Left lung (tissue), 4 donors: ENCODE measurements at regions not wholly inside any gene's neighbourhood (a gene's known extent, or its start where the extent isn't known, plus 50 kb on each side); places are given as distances from the start of the nearest gene placed in this dataset.
A peak's percentile ranks its signal among the peaks of the same experiment; 100 is the strongest.

ENCODE experiments used
- ATAC-seq: fragments of 200-7000 bp; cut with Tn5 transposase; one replicate; pipeline ENCODE4 v1.9.1; 2020; ENCODE audit warnings: moderate library complexity
- DNase-seq, 4 donors: peaks; one replicate each; pipeline ENCODE4 v3.0.0-alpha.2; 2013 to 2020
- H3K27ac ChIP-seq, 2 donors: fragments of 200-600 bp; sonication (generic) in 1 of 2; one replicate each; pipeline versions ENCODE4 v1.5.0 to v1.8.0; 2020 to 2021
- H3K27me3 ChIP-seq, 2 donors: fragments of 200-600 bp; sonication (generic) in 1 of 2; one replicate each; pipeline versions ENCODE4 v1.5.0 to v1.8.0; 2020 to 2021
- H3K36me3 ChIP-seq, 2 donors: fragments of 200-600 bp; sonication (generic) in 1 of 2; one replicate each; pipeline versions ENCODE4 v1.5.0 to v1.8.0; 2020 to 2021
- H3K4me1 ChIP-seq, 2 donors: fragments of 200-600 bp; one replicate each; pipeline ENCODE4 v1.8.0; 2021
- H3K4me3 ChIP-seq, 2 donors: fragments of 200-600 bp; sonication (generic) in 1 of 2; one replicate each; pipeline versions ENCODE4 v1.5.0 to v1.8.0; 2020 to 2021; ENCODE audit warnings: mild to moderate bottlenecking in 1 of 2
- H3K9me3 ChIP-seq, 2 donors: fragments of 200-600 bp; sonication (generic) in 1 of 2; one replicate each; pipeline versions ENCODE4 v1.5.0 to v1.8.0; 2020 to 2021
- CTCF ChIP-seq, 2 donors: fragments of 200-600 bp; sonication (generic) in 1 of 2; IDR thresholded peaks; one replicate each; pipeline versions ENCODE4 v1.5.0 to v1.8.0; 2021; ENCODE audit warnings: antibody characterized with exemption in 2 of 2
- intact Hi-C, 2 donors: fragments of 100-400 bp; cut with DNase I; formaldehyde crosslinking; loops; one replicate each; pipeline versions ENCODE4 v1.11.2 to v1.14.2; 2022
- donor health status: DM: no; HTN: yes; CAD: no.
- donor health status: DM: no; HTN: no; CAD: no.

DNA sequence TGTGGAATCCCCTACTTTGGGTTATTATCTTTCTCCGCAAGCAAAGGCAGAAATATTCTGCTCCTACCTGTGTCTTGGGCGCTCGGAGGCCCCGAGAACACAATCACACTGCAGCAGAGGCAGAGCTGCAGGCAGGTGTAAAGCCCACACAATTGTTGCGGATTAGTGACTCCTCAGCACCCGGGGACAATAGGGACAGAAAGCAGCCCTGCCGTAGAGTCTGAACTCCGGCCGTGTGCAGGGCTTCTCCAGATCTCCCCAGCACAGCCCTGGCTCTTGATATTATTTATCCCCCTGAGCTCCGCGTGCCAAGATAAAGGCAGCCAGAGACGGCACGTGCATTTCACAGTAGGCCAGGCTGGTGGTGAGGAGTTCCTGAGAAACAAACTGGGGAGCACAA lies 229.2 kb downstream of the EN1 start:
- no peak for TF ChIP-seq CTCF (IDR thresholded peaks at IDR 0.05)
- no peaks in the 10 kb centered on the region for H3K4me1 ChIP-seq
- no peaks in the 10 kb centered on the region for H3K9me3 ChIP-seq
- intact Hi-C loops = no loop called here
- DNase-seq (no peak), ATAC-seq (no peak)
- no peaks in the 10 kb centered on the region for H3K27me3 ChIP-seq
- H3K36me3 ChIP-seq = no peaks in the 10 kb centered on the region
- H3K4me3 ChIP-seq = no peak overlapping the region
- no peak overlapping the region for H3K27ac ChIP-seq

GRCh38 chr2:118616432-118616831 lies 231.0 kb downstream of the EN1 start:
- intact Hi-C loops = no loop called here
- Histone ChIP-seq H3K4me3 (no peak overlapping the region), H3K4me1 (no peaks in the 10 kb centered on the region), H3K9me3 (no peaks in the 10 kb centered on the region), H3K27me3 (peaks cover 0 to 1% of the 10 kb centered on the region in 2 donors), H3K36me3 (no peaks in the 10 kb centered on the region), H3K27ac (no peak overlapping the region)
- no peak for TF ChIP-seq CTCF (IDR thresholded peaks at IDR 0.05)
- ATAC-seq (no peak), DNase-seq (no peak)

DNA sequence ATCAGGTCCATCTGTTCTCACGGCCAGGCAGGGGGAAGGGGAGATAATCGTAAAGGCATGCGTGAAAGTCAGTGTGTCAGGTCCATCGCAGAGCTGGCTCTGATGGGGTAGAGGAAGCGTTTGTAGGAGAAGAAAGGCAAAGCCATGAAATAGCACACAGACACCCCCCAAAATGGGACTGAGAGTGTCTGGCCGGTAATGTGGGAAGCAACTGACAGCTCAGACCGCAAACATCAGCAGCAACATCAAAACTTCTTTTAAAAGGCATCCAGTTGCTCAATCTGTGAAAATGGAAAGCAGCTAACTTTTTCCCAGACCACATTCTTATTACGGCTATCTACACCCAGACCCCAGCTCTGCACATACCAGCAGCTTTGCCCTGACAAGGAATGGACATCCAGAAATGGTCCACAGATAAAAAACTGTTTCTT lies 232.6 kb downstream of the EN1 start:
- Histone ChIP-seq H3K9me3 (no peaks in the 10 kb centered on the region), H3K27ac (no peak overlapping the region), H3K27me3 (peaks cover 0 to 6% of the 10 kb centered on the region in 2 donors), H3K4me3 (no peak overlapping the region), H3K4me1 (no peaks in the 10 kb centered on the region), H3K36me3 (no peaks in the 10 kb centered on the region)
- ATAC-seq = peak; percentile 36
- intact Hi-C loops = no loop called here
- no peak for TF ChIP-seq CTCF (IDR thresholded peaks at IDR 0.05)
- no peak for DNase-seq

DNA sequence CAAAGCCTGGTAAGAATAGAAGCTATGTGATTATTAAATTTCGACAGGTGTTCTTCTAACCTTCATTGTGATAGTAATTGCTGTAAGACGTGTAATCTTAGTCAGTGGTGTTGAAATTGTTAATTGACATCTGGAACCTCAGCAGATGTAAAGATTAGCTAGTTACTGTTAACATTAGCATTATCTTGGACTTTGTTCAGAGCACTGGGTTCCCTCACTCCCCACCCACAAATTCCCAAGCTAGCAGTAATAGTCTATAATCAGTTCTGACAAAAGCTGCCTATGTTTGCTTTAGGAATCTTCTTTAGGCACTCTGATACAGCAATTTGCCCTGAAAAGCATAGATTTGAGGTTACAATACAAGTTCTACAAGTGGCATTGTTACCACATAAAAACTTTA lies 233.7 kb downstream of the EN1 start:
- intact Hi-C loops = no loop called here
- DNase-seq = no peak
- ATAC-seq = no peak
- H3K9me3 ChIP-seq = no peaks in the 10 kb centered on the region
- H3K36me3 ChIP-seq = no peaks in the 10 kb centered on the region
- H3K27me3 ChIP-seq = peaks cover 0 to 6% of the 10 kb centered on the region in 2 donors
- no peaks in the 10 kb centered on the region for H3K4me1 ChIP-seq
- TF ChIP-seq CTCF (IDR thresholded peaks at IDR 0.05) = no peak
- H3K4me3 ChIP-seq = no peak overlapping the region
- no peak overlapping the region for H3K27ac ChIP-seq

DNA sequence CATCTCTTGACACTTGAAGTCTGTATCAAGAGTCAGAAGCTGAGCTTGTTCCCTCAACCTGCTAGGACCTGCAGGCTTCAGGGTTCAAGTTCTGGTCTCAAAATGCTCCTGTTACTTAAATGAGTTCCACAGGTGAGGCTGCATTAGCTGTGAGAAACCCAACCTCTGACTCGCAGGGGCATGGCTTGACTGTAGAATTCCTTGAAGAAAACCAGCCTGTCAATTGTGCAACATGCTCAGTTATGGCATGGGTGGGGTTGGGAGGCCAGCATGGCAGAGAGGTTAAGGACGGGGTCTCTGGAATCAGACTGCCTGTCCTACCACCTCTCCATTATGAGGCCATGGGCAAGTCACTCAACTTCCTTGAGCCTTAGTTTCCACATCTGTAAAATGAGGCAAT lies 235.8 kb downstream of the EN1 start:
- H3K4me3 ChIP-seq = no peak overlapping the region

More for the DNA sequence above, 235.8 kb downstream of the EN1 start:
- Histone ChIP-seq H3K27me3 (peaks cover 0 to 6% of the 10 kb centered on the region in 2 donors), H3K27ac (no peak overlapping the region), H3K36me3 (no peaks in the 10 kb centered on the region), H3K4me1 (no peaks in the 10 kb centered on the region), H3K9me3 (no peaks in the 10 kb centered on the region)
- ATAC-seq = no peak
- no peak for DNase-seq
- TF ChIP-seq CTCF (IDR thresholded peaks at IDR 0.05) = no peak
- intact Hi-C loops = no loop called here
